Activated CD4-positive, alpha-beta T cell treated with anti-CD3 and anti-CD28 coated beads, Interleukin-2, amount 10 ng/mL, durations not matched to agents 7 days and 5 days (primary cell): ENCODE measurements at regions not wholly inside any gene's neighbourhood (a gene's known extent, or its start where the extent isn't known, plus 50 kb on each side); places are given as distances from the start of the nearest gene placed in this dataset.
"Not testable (repeated sequence)": the region's sequence is repeated elsewhere in the genome, so short reads cannot be mapped to it uniquely, and the experiment has no call there.

ENCODE experiments used
- CTCF ChIA-PET: fragments of 350-600 bp; sonication (Branson Sonifier 250); formaldehyde crosslinking; loops from one replicate; lab custom pipeline; 2021; ENCODE audit warnings: antibody characterized with exemption; lab: Charles Lee
- POLR2A ChIA-PET: fragments of 350-600 bp; sonication (Branson Sonifier 250); formaldehyde crosslinking; loops from one replicate; lab custom pipeline; 2021; ENCODE audit warnings: antibody characterized with exemption; lab: Charles Lee
- DNase-seq: peaks from one replicate; pipeline ENCODE4 v3.0.0-alpha.2; 2020
- H3K27ac Mint-ChIP-seq: one replicate; pipeline ENCODE4 v1.8.0; 2021; ENCODE audit warnings: mild to moderate bottlenecking, moderate library complexity, mixed read lengths
- H3K27me3 Mint-ChIP-seq: one replicate; pipeline ENCODE4 v1.8.0; 2021; ENCODE audit warnings: mixed read lengths
- H3K36me3 Mint-ChIP-seq: one replicate; pipeline ENCODE4 v1.8.0; 2021; ENCODE audit warnings: low read depth, mixed read lengths
- H3K4me1 Mint-ChIP-seq: one replicate; pipeline ENCODE4 v1.8.0; 2021; ENCODE audit warnings: mixed read lengths
- H3K4me3 Mint-ChIP-seq: one replicate; pipeline ENCODE4 v1.8.0; 2021; ENCODE audit warnings: mild to moderate bottlenecking, moderate library complexity, mixed read lengths
- H3K9me3 Mint-ChIP-seq: one replicate; pipeline ENCODE4 v1.8.0; 2021; ENCODE audit warnings: mixed read lengths

GRCh38 chr3:30440880-30441279 lies 165.5 kb upstream of the TGFBR2 start:
- no peak overlapping the region for H3K27ac Mint-ChIP-seq
- H3K27me3 Mint-ChIP-seq: no peaks in the 10 kb centered on the region
- no peak for DNase-seq
- no peak overlapping the region for H3K4me3 Mint-ChIP-seq
- H3K36me3 Mint-ChIP-seq: no peaks in the 10 kb centered on the region
- ChIA-PET CTCF (interaction anchor here (1.3 kb wide), 1 partner anchor 13 kb away, joined by 3 read pairs; no protein-coding TSS in a partner anchor), POLR2A (no interaction called here)
- peaks cover 11% of the 10 kb centered on the region for H3K4me1 Mint-ChIP-seq
- H3K9me3 Mint-ChIP-seq: peaks cover 3% of the 10 kb centered on the region

- H3K4me1 Mint-ChIP-seq: no peaks in the 10 kb centered on the region
- CTCF ChIA-PET: no interaction called here
- no peak overlapping the region for H3K27ac Mint-ChIP-seq
- POLR2A ChIA-PET: no interaction called here
- no peak for DNase-seq
- H3K4me3 Mint-ChIP-seq: no peak overlapping the region
- no peaks in the 10 kb centered on the region for H3K27me3 Mint-ChIP-seq
- H3K9me3 Mint-ChIP-seq: peaks cover 3% of the 10 kb centered on the region
- no peaks in the 10 kb centered on the region for H3K36me3 Mint-ChIP-seq
Measured at GRCh38 chr3:30443756-30444673, 162.4 kb upstream of the TGFBR2 start.

- no peaks in the 10 kb centered on the region for H3K36me3 Mint-ChIP-seq
- no peak overlapping the region for H3K4me3 Mint-ChIP-seq
- DNase-seq: no peak
- H3K27ac Mint-ChIP-seq: no peak overlapping the region
- no peaks in the 10 kb centered on the region for H3K9me3 Mint-ChIP-seq
- no peaks in the 10 kb centered on the region for H3K4me1 Mint-ChIP-seq
- POLR2A ChIA-PET: interaction anchor here (0.9 kb wide), 1 partner anchor 26 kb away, joined by 3 read pairs; no protein-coding TSS in a partner anchor
- no peaks in the 10 kb centered on the region for H3K27me3 Mint-ChIP-seq
- CTCF ChIA-PET: no interaction called here
Measured at GRCh38 chr3:30448450-30449289, 157.7 kb upstream of the TGFBR2 start.

- H3K27me3 Mint-ChIP-seq: no peaks in the 10 kb centered on the region
- CTCF ChIA-PET: no interaction called here
Measured at GRCh38 chr3:30449290-30449632, 157.1 kb upstream of the TGFBR2 start.

GRCh38 chr3:30452446-30452845 lies 154.0 kb upstream of the TGFBR2 start:
- no peak overlapping the region for H3K27ac Mint-ChIP-seq
- CTCF ChIA-PET: no interaction called here
- no peaks in the 10 kb centered on the region for H3K36me3 Mint-ChIP-seq
- no peaks in the 10 kb centered on the region for H3K4me1 Mint-ChIP-seq
- no peaks in the 10 kb centered on the region for H3K27me3 Mint-ChIP-seq
- POLR2A ChIA-PET: no interaction called here
- H3K4me3 Mint-ChIP-seq: no peak overlapping the region
- no peak for DNase-seq
- no peaks in the 10 kb centered on the region for H3K9me3 Mint-ChIP-seq

More at GRCh38 chr3:30449290-30449632, 157.1 kb upstream of the TGFBR2 start:
- H3K36me3 Mint-ChIP-seq: no peaks in the 10 kb centered on the region
- POLR2A ChIA-PET: no interaction called here
- H3K4me3 Mint-ChIP-seq: no peak overlapping the region
- DNase-seq: no peak
- H3K27ac Mint-ChIP-seq: no peak overlapping the region
- no peaks in the 10 kb centered on the region for H3K9me3 Mint-ChIP-seq
- H3K4me1 Mint-ChIP-seq: no peaks in the 10 kb centered on the region

GRCh38 chr3:30453360-30454039 lies 152.9 kb upstream of the TGFBR2 start:
- no peaks in the 10 kb centered on the region for H3K27me3 Mint-ChIP-seq
- ChIA-PET POLR2A (no interaction called here), CTCF (interaction anchor here (1.0 to 1.4 kb wide), 3 partner anchors 12 to 25 kb away, joined by 3 to 4 read pairs (median 3); no protein-coding TSS in a partner anchor)
- H3K4me1 Mint-ChIP-seq: no peaks in the 10 kb centered on the region
- no peak overlapping the region for H3K4me3 Mint-ChIP-seq
- no peaks in the 10 kb centered on the region for H3K9me3 Mint-ChIP-seq
- no peak overlapping the region for H3K27ac Mint-ChIP-seq
- DNase-seq: no peak
- H3K36me3 Mint-ChIP-seq: no peaks in the 10 kb centered on the region

- Mint-ChIP-seq H3K4me3 (no peak overlapping the region), H3K4me1 (no peaks in the 10 kb centered on the region), H3K27ac (no peak overlapping the region), H3K9me3 (no peaks in the 10 kb centered on the region), H3K27me3 (no peaks in the 10 kb centered on the region), H3K36me3 (no peaks in the 10 kb centered on the region)
- ChIA-PET POLR2A (no interaction called here), CTCF (interaction anchor here (1.2 to 1.4 kb wide), 2 partner anchors 13 to 17 kb away, joined by 3 read pairs; no protein-coding TSS in a partner anchor)
- no peak for DNase-seq
Measured at GRCh38 chr3:30454636-30455035, 151.8 kb upstream of the TGFBR2 start.

GRCh38 chr3:30455112-30455511 lies 151.3 kb upstream of the TGFBR2 start:
- H3K4me1 Mint-ChIP-seq, H3K27ac Mint-ChIP-seq, H3K4me3 Mint-ChIP-seq, H3K36me3 Mint-ChIP-seq, H3K27me3 Mint-ChIP-seq, POLR2A ChIA-PET, H3K9me3 Mint-ChIP-seq, DNase-seq: not testable (repeated sequence)
- CTCF ChIA-PET: interaction anchor here (0.7 kb wide), 1 partner anchor 550 kb away, joined by 4 read pairs; no protein-coding TSS in a partner anchor

- Mint-ChIP-seq H3K4me3 (no peak overlapping the region), H3K27ac (no peak overlapping the region), H3K36me3 (no peaks in the 10 kb centered on the region), H3K9me3 (peaks cover 5% of the 10 kb centered on the region), H3K27me3 (no peaks in the 10 kb centered on the region), H3K4me1 (no peaks in the 10 kb centered on the region)
- no peak for DNase-seq
- POLR2A ChIA-PET: no interaction called here
- CTCF ChIA-PET: interaction anchor here (0.7 kb wide), 1 partner anchor 551 kb away, joined by 4 read pairs; no protein-coding TSS in a partner anchor
Measured at GRCh38 chr3:30455840-30456239, 150.6 kb upstream of the TGFBR2 start.

GRCh38 chr3:30456264-30456663 lies 150.1 kb upstream of the TGFBR2 start:
- Mint-ChIP-seq H3K4me1 (no peaks in the 10 kb centered on the region), H3K27me3 (no peaks in the 10 kb centered on the region), H3K27ac (no peak overlapping the region), H3K4me3 (no peak overlapping the region), H3K9me3 (peaks cover 5% of the 10 kb centered on the region), H3K36me3 (no peaks in the 10 kb centered on the region)
- no peak for DNase-seq
- ChIA-PET CTCF (interaction anchor here (0.6 kb wide), 1 partner anchor 547 kb away, joined by 3 read pairs; no protein-coding TSS in a partner anchor), POLR2A (no interaction called here)

- ChIA-PET POLR2A (interaction anchor here (0.6 kb wide), 1 partner anchor 366 kb away, joined by 3 read pairs; no protein-coding TSS in a partner anchor), CTCF (interaction anchor here (1.0 kb wide), 1 partner anchor 137 kb away, joined by 3 read pairs; no protein-coding TSS in a partner anchor)
- H3K9me3 Mint-ChIP-seq: peaks cover 5% of the 10 kb centered on the region
- no peak overlapping the region for H3K4me3 Mint-ChIP-seq
- no peaks in the 10 kb centered on the region for H3K4me1 Mint-ChIP-seq
- H3K27me3 Mint-ChIP-seq: peaks cover under 1% of the 10 kb centered on the region
- no peak for DNase-seq
- no peak overlapping the region for H3K27ac Mint-ChIP-seq
- H3K36me3 Mint-ChIP-seq: no peaks in the 10 kb centered on the region
Measured at GRCh38 chr3:30457081-30457480, 149.3 kb upstream of the TGFBR2 start.

- Mint-ChIP-seq H3K9me3 (peaks cover 5% of the 10 kb centered on the region), H3K36me3 (no peaks in the 10 kb centered on the region), H3K27me3 (peaks cover 2% of the 10 kb centered on the region), H3K4me1 (no peaks in the 10 kb centered on the region), H3K27ac (no peak overlapping the region), H3K4me3 (no peak overlapping the region)
- ChIA-PET CTCF (interaction anchor here (1.0 kb wide), 1 partner anchor 138 kb away, joined by 3 read pairs; no protein-coding TSS in a partner anchor), POLR2A (no interaction called here)
- DNase-seq: no peak
Measured at GRCh38 chr3:30457726-30458125, 148.7 kb upstream of the TGFBR2 start.
